Activated T-cell treated with anti-CD3 and anti-CD28 coated beads, Interleukin-2, amount 50 U/mL, for 24 hours (primary cell): ENCODE measurements at regions not wholly inside any gene's neighbourhood (a gene's known extent, or its start where the extent isn't known, plus 50 kb on each side); places are given as distances from the start of the nearest gene placed in this dataset.
"Not testable (repeated sequence)": the region's sequence is repeated elsewhere in the genome, so short reads cannot be mapped to it uniquely, and the experiment has no call there.

Experiments used
- DNase-seq: peaks from one replicate; pipeline ENCODE4 v3.0.0-alpha.2; 2020
- H3K27ac Mint-ChIP-seq: 2 replicates; pipeline ENCODE4 v1.8.0; 2020; ENCODE audit warnings: mild to moderate bottlenecking, mixed read lengths
- H3K27me3 Mint-ChIP-seq: 2 replicates; pipeline ENCODE4 v1.8.0; 2020; ENCODE audit warnings: mixed read lengths
- H3K36me3 Mint-ChIP-seq: 2 replicates; pipeline ENCODE4 v1.8.0; 2020; ENCODE audit warnings: low read depth, mixed read lengths
- H3K4me1 Mint-ChIP-seq: 2 replicates; pipeline ENCODE4 v1.8.0; 2020; ENCODE audit warnings: low read depth, mixed read lengths
- H3K4me3 Mint-ChIP-seq: 2 replicates; pipeline ENCODE4 v1.8.0; 2020; ENCODE audit warnings: mild to moderate bottlenecking, moderate library complexity, mixed read lengths
- H3K9me3 Mint-ChIP-seq: 2 replicates; pipeline ENCODE4 v1.8.0; 2020; ENCODE audit warnings: mixed read lengths

DNA sequence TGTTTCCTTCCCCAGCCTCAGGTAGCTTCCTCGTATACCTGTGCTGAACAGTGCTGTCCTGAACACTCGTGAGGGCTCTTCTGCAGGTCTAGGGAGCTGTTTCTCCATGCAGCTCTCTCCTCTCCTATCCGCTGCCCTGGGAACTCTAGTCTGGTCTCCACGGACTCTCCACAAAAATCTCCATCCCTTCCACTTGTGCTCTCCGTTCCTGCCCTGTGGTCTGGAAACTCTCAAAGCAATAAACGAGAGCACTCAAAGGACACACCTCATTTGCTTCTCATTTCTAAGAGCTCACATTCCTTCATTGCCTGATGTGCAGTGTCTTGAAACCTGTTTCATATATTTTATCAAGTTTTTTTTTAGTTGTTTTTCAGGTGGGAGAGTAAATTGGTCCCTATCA, 235.9 kb upstream of the RGS17 start:
- no peaks in the 10 kb centered on the region for H3K4me1 Mint-ChIP-seq
- H3K36me3 Mint-ChIP-seq, result no peaks in the 10 kb centered on the region
- no peaks in the 10 kb centered on the region for H3K27me3 Mint-ChIP-seq
- H3K9me3 Mint-ChIP-seq, result no peaks in the 10 kb centered on the region
- H3K27ac Mint-ChIP-seq, result no peak overlapping the region
- no peak overlapping the region for H3K4me3 Mint-ChIP-seq
- no peak for DNase-seq

- Mint-ChIP-seq H3K4me3 (no peak overlapping the region), H3K9me3 (peaks cover 8% of the 10 kb centered on the region), H3K36me3 (no peaks in the 10 kb centered on the region), H3K27me3 (no peaks in the 10 kb centered on the region), H3K4me1 (no peaks in the 10 kb centered on the region), H3K27ac (no peak overlapping the region)
- no peak for DNase-seq
These were observed 226.3 kb upstream of the RGS17 start for GRCh38 chr6:153357391-153357790.

- Mint-ChIP-seq H3K27me3 (no peaks in the 10 kb centered on the region), H3K36me3 (no peaks in the 10 kb centered on the region), H3K9me3 (peaks cover 3% of the 10 kb centered on the region)
These were observed 209.5 kb upstream of the RGS17 start for GRCh38 chr6:153340568-153340967.

DNA sequence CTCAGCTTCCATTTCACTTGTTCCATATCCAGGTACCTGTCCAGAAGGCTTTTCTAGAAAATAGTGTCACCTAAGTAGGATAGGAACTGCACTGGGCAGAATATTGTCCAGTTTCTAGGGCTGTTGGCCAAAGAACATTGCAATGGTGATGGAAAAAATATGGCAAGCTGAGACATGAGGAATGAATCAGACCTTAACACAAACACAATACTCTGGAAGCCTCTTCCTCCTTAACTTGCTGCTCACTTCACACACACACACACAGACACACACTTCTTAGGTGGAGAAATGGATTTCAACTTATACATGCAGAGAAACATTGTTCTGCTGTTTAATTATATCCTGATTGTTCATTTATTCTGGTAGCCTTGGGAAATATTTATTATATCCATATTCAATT, 203.0 kb upstream of the RGS17 start:
- Mint-ChIP-seq H3K4me3 (no peak overlapping the region), H3K36me3 (no peaks in the 10 kb centered on the region), H3K9me3 (peaks cover 10% of the 10 kb centered on the region), H3K27me3 (no peaks in the 10 kb centered on the region), H3K4me1 (no peaks in the 10 kb centered on the region), H3K27ac (no peak overlapping the region)
- DNase-seq, result no peak

More at GRCh38 chr6:153340568-153340967, 209.5 kb upstream of the RGS17 start:
- no peak overlapping the region for H3K4me3 Mint-ChIP-seq
- no peak overlapping the region for H3K27ac Mint-ChIP-seq
- no peak for DNase-seq
- no peaks in the 10 kb centered on the region for H3K4me1 Mint-ChIP-seq

- not testable (repeated sequence) for H3K27me3 Mint-ChIP-seq, H3K9me3 Mint-ChIP-seq, H3K36me3 Mint-ChIP-seq
These were observed 200.1 kb upstream of the RGS17 start for GRCh38 chr6:153331221-153331620.

DNA sequence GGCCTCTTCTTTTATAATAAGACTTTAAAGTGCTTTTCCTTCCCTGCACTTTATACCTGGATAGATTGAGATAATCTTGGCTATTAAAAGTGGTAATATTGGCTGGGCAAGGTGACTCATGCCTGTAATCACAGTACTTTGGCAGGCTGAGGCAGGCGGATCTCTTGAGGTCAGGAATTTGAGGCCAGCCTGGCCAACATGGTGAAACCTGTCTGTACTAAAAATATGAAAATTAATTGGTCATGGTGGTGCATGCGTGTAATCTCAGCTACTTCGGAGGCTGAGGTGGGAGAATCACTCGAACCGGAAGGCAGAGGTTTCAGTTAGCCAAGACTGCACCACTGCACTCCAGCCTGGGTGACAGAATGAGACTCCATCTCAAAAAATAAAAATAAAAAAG, 197.1 kb upstream of the RGS17 start:
- H3K27ac Mint-ChIP-seq, result no peak overlapping the region
- DNase-seq, result no peak
- H3K4me3 Mint-ChIP-seq, result no peak overlapping the region
- H3K36me3 Mint-ChIP-seq, result no peaks in the 10 kb centered on the region
- no peaks in the 10 kb centered on the region for H3K4me1 Mint-ChIP-seq
- H3K9me3 Mint-ChIP-seq, result peaks cover 7% of the 10 kb centered on the region
- H3K27me3 Mint-ChIP-seq, result no peaks in the 10 kb centered on the region

More at GRCh38 chr6:153331221-153331620, 200.1 kb upstream of the RGS17 start:
- H3K4me1 Mint-ChIP-seq, DNase-seq, H3K27ac Mint-ChIP-seq, H3K4me3 Mint-ChIP-seq: not testable (repeated sequence)

- H3K4me1 Mint-ChIP-seq, result no peaks in the 10 kb centered on the region
- H3K4me3 Mint-ChIP-seq, result no peak overlapping the region
- no peak for DNase-seq
- no peaks in the 10 kb centered on the region for H3K27me3 Mint-ChIP-seq
- H3K36me3 Mint-ChIP-seq, result no peaks in the 10 kb centered on the region
- H3K9me3 Mint-ChIP-seq, result peaks cover 3% of the 10 kb centered on the region
- no peak overlapping the region for H3K27ac Mint-ChIP-seq
These were observed 194.6 kb upstream of the RGS17 start for GRCh38 chr6:153325661-153326060.

- no peaks in the 10 kb centered on the region for H3K27me3 Mint-ChIP-seq
- no peak overlapping the region for H3K27ac Mint-ChIP-seq
- no peaks in the 10 kb centered on the region for H3K36me3 Mint-ChIP-seq
- H3K4me3 Mint-ChIP-seq, result no peak overlapping the region
- no peaks in the 10 kb centered on the region for H3K9me3 Mint-ChIP-seq
- H3K4me1 Mint-ChIP-seq, result no peaks in the 10 kb centered on the region
- DNase-seq, result no peak
These were observed 181.6 kb upstream of the RGS17 start for GRCh38 chr6:153312634-153313033.

GRCh38 chr6:153309651-153310050, 178.6 kb upstream of the RGS17 start:
- DNase-seq, result no peak
- Mint-ChIP-seq H3K4me1 (no peaks in the 10 kb centered on the region), H3K36me3 (no peaks in the 10 kb centered on the region), H3K27ac (no peak overlapping the region), H3K9me3 (no peaks in the 10 kb centered on the region), H3K27me3 (no peaks in the 10 kb centered on the region), H3K4me3 (no peak overlapping the region)

DNA sequence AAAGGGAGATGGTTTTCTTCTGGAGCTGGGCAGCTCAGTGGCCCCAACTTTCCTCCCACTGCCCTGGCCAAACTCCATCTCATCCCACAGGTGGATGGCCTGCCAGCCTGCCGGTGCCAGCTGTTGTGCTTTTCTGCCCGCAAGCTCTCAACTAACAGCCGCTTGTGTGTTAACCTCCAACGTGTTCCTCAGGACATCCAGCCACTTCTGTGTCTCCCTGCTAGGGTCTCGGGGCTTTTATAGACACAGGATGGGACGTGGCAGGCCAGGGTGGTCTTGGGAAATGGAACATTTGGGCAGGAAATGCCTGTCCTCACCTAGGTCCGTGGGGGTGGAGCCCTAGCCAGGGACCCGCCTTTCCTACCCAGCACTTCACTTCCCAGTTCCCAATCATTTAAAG, 171.1 kb upstream of the RGS17 start:
- no peak overlapping the region for H3K4me3 Mint-ChIP-seq
- no peaks in the 10 kb centered on the region for H3K9me3 Mint-ChIP-seq
- no peaks in the 10 kb centered on the region for H3K27me3 Mint-ChIP-seq
- H3K36me3 Mint-ChIP-seq, result no peaks in the 10 kb centered on the region
- H3K27ac Mint-ChIP-seq, result no peak overlapping the region
- DNase-seq, result no peak
- no peaks in the 10 kb centered on the region for H3K4me1 Mint-ChIP-seq

- no peaks in the 10 kb centered on the region for H3K9me3 Mint-ChIP-seq
- no peaks in the 10 kb centered on the region for H3K27me3 Mint-ChIP-seq
- DNase-seq, result no peak
- no peaks in the 10 kb centered on the region for H3K36me3 Mint-ChIP-seq
- H3K27ac Mint-ChIP-seq, result no peak overlapping the region
- no peaks in the 10 kb centered on the region for H3K4me1 Mint-ChIP-seq
- H3K4me3 Mint-ChIP-seq, result no peak overlapping the region
These were observed 170.5 kb upstream of the RGS17 start for GRCh38 chr6:153301602-153302001.

- H3K27ac Mint-ChIP-seq, H3K27me3 Mint-ChIP-seq, H3K4me1 Mint-ChIP-seq, H3K9me3 Mint-ChIP-seq, H3K4me3 Mint-ChIP-seq, H3K36me3 Mint-ChIP-seq, DNase-seq: not testable (repeated sequence)
These were observed 151.4 kb upstream of the RGS17 start for GRCh38 chr6:153282456-153282855.

DNA sequence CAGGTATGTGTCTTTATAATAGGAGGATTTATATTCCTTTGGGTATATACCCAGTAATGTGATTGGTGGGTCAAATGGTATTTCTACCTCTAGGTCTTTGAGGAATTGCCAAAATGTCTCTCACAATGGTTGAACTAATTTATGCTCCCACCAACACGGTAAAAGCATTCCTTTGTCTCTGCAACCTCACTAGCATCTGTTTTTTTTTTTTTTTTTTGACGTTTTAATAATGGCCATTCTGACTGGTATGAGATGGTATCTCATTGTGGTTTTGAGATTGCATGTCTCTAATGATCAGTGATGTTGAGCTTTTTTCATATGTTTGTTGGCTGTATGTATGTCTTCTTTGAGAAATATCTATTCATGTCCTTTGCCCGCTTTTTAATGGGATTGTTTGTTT, 144.9 kb upstream of the RGS17 start:
- Mint-ChIP-seq H3K36me3 (no peaks in the 10 kb centered on the region), H3K27me3 (no peaks in the 10 kb centered on the region), H3K9me3 (no peaks in the 10 kb centered on the region), H3K4me3 (no peak overlapping the region), H3K4me1 (no peaks in the 10 kb centered on the region), H3K27ac (no peak overlapping the region)
- no peak for DNase-seq

GRCh38 chr6:153272201-153272980, 141.3 kb upstream of the RGS17 start:
- H3K27me3 Mint-ChIP-seq, result no peaks in the 10 kb centered on the region
- no peak overlapping the region for H3K27ac Mint-ChIP-seq
- H3K4me1 Mint-ChIP-seq, result no peaks in the 10 kb centered on the region
- DNase-seq, result no peak
- no peak overlapping the region for H3K4me3 Mint-ChIP-seq
- H3K36me3 Mint-ChIP-seq, result no peaks in the 10 kb centered on the region
- H3K9me3 Mint-ChIP-seq, result no peaks in the 10 kb centered on the region

- H3K27ac Mint-ChIP-seq, result no peak overlapping the region
- no peaks in the 10 kb centered on the region for H3K36me3 Mint-ChIP-seq
- H3K27me3 Mint-ChIP-seq, result peaks cover 3% of the 10 kb centered on the region
- no peak overlapping the region for H3K4me3 Mint-ChIP-seq
- H3K4me1 Mint-ChIP-seq, result no peaks in the 10 kb centered on the region
- H3K9me3 Mint-ChIP-seq, result no peaks in the 10 kb centered on the region
- DNase-seq, result no peak
These were observed 132.4 kb upstream of the RGS17 start for GRCh38 chr6:153263489-153263888.

DNA sequence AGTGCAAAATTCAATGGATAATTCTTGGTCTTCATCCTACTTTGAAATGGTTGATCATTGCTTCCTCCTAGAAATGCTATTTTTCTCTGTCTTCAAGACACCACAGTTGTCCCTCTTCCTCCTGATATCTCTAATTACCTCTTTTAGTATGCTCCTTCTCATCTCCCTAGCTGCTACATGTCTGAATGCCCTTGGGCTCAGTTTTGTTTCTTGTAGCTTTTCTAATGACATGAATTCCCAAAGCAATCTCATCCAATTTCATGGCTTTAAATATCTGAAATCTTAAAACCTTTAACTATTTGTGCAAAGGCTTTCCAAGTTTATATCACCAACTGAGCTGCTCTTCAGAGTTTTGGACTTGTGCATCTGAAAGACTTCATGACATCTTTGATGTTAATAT, 120.2 kb upstream of the RGS17 start:
- Mint-ChIP-seq H3K27ac (no peak overlapping the region), H3K27me3 (no peaks in the 10 kb centered on the region), H3K36me3 (no peaks in the 10 kb centered on the region), H3K4me3 (no peak overlapping the region), H3K4me1 (no peaks in the 10 kb centered on the region), H3K9me3 (no peaks in the 10 kb centered on the region)
- no peak for DNase-seq
